Left colon (tissue), 2 donors: ENCODE measurements at regions not wholly inside any gene's neighbourhood (a gene's known extent, or its start where the extent isn't known, plus 50 kb on each side); places are given as distances from the start of the nearest gene placed in this dataset.
"Not testable (repeated sequence)": the region's sequence is repeated elsewhere in the genome, so short reads cannot be mapped to it uniquely, and the experiment has no call there.

Source experiments
- ATAC-seq: fragments of 200-7000 bp; cut with Tn5 transposase; one replicate; pipeline ENCODE4 v1.9.1; 2020; ENCODE audit warnings: mild to moderate bottlenecking, moderate library complexity
- DNase-seq, 2 donors: peaks; one replicate each; pipeline ENCODE4 v3.0.0-alpha.2; 2020
- intact Hi-C, 2 donors: fragments of 100-400 bp; cut with DNase I in 1 of 2; cut with micrococcal nuclease in 1 of 2; formaldehyde crosslinking; loops; one replicate each; pipeline versions ENCODE4 v1.11.2 to v1.14.0; 2022; cut with DNase I, micrococcal nuclease
- donor health status: DM: no; HTN: no; CAD: no.
- donor health status: DM: yes; HTN: yes; CAD: no.

DNA sequence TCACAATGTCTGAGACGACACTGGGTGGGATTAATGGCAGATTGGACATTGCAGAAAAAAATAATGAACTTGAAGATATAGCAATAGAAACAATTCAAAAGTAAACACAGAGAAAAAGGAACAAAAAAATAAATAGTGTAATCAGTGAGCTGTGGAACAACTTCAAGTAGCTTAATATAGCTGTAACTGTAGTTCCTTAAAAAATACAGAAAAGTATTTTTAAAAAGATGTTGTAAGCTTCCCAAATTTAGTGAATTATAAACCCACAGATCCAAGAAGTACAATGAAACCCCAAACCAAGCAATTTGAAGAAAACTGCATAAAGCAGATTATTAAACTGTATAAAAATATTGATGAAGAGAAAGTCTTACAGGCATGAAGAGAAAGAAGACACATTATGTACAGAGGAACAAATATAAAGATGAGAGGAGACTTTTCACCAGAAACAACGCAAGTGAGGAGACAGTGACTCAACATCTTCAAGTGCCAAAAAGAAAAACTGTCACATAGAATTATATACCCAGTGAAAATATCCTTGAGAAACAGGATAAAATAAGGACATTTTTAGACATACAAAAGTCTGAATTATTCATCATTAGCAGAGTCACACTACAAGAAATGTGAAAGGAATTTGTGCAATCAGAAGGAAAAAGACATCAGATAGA is 176.4 kb downstream of the NFKBIZ start:
- intact Hi-C loops = no loop called here
- DNase-seq (no peak), ATAC-seq (no peak)

DNA sequence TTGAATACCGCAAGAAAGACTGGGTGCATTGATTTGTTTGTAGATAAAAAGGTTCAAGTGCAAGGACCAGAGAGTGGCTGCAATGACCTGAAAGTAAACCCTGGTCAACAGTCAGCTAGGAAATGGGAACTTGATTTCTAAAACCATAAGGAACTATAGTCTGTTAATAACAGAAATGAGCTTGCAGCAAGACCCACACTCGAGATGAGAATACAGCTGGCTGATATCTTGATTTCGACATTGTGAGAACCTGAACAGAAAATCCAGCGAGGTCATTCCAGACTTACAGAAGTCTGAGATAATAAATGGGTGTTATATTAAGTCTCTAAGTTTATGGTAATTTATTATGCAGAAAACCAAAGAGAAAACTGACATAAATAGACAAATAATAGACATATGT is 177.3 kb downstream of the NFKBIZ start:
- intact Hi-C loops = no loop called here
- ATAC-seq (no peak), DNase-seq (no peak)

DNA sequence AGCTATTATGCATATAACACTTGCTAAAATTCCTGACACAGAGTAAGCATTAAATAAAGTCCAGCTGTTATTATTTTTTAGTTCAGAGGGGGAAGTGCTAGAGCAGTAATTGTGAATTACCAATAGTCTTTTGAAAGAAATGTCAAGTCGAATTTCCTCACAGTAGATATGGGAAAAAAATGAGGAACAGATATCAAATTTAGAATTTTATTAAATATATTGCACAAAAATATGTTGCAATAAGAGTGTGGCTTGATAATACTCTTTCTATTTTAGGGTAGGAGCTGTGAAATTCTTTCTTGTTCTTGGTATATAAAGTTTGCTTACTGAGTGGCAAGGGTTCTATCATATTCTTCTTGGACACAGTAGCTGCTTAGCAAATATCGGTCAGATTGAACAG is 181.3 kb downstream of the NFKBIZ start:
- ATAC-seq (no peak), DNase-seq (no peak)
- intact Hi-C loops = no loop called here

GRCh38 chr3:102031834-102032233 is 182.5 kb downstream of the NFKBIZ start:
- DNase-seq (no peak), ATAC-seq (no peak)
- intact Hi-C loops = no loop called here

- ATAC-seq (no peak), DNase-seq (no peak)
- intact Hi-C loops = no loop called here
These were observed 183.4 kb downstream of the NFKBIZ start for GRCh38 chr3:102032491-102033383.

GRCh38 chr3:102034639-102035451 is 185.5 kb downstream of the NFKBIZ start:
- no peak for DNase-seq
- ATAC-seq = peak; percentile 38
- intact Hi-C loops = no loop called here

DNA sequence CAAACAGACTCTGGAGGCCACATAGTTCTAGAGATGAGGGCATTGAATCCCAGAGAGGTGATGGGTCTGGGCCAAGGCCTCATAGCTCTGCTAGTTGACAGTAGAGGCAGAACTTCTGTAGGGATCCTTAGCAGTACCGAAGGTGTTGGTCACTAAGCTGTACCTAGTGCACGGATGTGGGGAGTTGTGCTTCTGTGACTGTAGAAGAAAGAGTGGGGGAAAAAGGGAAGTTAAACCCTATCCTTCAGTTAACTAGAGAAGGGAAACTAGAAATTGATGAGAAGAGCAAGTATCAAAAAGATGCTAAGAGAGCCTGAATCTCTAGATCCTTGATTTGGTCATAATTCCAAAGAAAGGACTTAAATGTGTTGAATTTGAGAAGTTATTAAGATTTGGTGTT is 186.7 kb downstream of the NFKBIZ start:
- DNase-seq (no peak), ATAC-seq (no peak)
- intact Hi-C loops = no loop called here

DNA sequence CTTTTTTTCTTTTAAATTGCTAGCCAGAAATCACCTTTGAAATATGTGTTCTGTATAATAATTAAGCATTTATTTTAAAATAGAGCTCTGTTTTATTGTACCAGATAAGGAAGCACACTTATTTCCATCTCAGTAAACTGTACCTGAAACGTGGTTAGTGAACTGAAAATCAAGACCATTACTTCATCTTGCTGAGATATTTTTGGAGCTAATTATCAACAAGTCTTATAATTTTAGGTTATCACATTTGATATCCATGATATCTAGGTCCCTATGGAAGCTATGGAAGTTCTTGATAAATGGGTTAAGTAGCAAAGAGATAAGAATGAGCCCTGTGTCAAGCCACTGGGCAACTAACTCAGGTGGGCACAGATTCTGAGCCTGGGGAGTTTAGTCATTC is 187.2 kb downstream of the NFKBIZ start:
- DNase-seq (no peak), ATAC-seq (no peak)
- intact Hi-C loops = no loop called here

DNA sequence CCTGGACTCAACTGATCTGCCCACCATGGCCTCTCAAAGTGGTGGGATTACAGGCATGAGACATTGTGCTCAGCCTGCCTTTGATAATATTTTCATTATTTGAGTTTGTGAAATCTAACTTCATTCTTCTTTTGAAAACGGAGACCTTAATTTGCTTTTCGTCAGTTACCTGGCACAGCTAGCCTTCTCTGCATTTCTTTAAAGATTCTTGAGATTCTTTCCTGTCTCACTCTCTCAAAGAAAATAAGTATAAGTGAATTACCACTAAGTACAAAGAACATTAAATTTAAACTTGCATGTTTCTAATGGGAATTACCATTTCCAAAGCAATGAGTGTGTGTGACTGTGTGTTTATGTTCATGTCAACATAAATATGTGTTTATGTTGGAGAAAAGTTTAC is 187.9 kb downstream of the NFKBIZ start:
- intact Hi-C loops = no loop called here
- DNase-seq = no peak
- ATAC-seq = no peak

- no peak for DNase-seq
- no peak for ATAC-seq
- intact Hi-C loops = no loop called here
These were observed 188.5 kb downstream of the NFKBIZ start for GRCh38 chr3:102037791-102038190.

GRCh38 chr3:102038477-102039142 is 189.3 kb downstream of the NFKBIZ start:
- intact Hi-C loops = no loop called here
- DNase-seq (no peak), ATAC-seq (no peak)

GRCh38 chr3:102040144-102040543 is 190.8 kb downstream of the NFKBIZ start:
- intact Hi-C loops, DNase-seq, ATAC-seq: not testable (repeated sequence)

DNA sequence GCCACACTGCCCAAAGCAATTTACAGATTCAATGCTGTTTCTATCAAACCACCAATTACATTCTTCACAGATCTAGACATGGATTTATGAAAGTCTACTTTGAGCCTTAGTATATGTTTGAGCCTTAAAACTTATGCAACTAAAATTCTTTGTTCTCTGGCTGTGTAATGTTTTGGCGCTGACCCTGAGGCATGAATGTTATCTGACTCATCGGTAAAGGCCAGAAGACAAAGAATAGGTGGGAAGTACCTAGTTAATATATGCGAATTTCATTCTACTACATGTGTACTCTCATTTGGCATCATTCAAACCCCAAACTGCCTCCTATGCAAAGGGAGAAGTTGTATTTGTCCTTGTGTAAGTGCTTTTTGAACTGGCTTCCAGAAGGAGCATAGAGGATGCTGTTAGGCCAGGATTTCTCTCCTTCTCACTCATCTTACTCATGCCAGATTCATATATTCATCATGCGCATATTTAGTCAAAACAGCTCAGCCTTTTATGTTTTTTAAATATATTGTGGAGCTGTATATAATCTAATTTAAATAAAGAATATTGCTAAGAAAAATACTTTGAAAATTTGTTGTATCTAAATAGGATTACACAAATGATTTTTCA is 204.2 kb downstream of the NFKBIZ start:
- intact Hi-C loops = no loop called here
- DNase-seq = no peak
- ATAC-seq = no peak

DNA sequence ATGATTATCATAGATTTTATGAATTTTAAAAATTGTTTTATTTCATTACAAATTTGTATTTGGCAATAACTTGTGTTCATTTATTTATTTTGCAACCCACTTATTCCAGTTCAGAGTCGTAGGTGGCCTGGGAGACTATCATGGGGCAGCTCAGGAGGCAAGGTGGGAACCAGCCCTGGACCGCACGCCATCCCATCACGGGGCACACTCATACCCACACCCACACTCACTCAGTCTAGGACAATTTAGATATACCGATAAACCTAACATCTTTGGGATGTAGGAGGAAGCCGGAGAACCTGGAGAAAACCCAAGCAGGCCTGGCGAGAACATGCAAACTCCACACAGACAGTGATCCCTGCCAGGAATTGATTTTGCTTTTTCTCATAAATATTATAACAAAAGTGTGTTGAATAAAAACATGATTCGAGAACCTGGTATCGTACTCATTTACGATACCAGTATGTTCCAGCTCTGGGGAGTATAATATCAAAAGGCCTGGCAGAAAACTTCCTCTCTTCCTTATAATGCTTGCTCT is 205.3 kb downstream of the NFKBIZ start:
- intact Hi-C loops = no loop called here
- no peak for ATAC-seq
- no peak for DNase-seq

DNA sequence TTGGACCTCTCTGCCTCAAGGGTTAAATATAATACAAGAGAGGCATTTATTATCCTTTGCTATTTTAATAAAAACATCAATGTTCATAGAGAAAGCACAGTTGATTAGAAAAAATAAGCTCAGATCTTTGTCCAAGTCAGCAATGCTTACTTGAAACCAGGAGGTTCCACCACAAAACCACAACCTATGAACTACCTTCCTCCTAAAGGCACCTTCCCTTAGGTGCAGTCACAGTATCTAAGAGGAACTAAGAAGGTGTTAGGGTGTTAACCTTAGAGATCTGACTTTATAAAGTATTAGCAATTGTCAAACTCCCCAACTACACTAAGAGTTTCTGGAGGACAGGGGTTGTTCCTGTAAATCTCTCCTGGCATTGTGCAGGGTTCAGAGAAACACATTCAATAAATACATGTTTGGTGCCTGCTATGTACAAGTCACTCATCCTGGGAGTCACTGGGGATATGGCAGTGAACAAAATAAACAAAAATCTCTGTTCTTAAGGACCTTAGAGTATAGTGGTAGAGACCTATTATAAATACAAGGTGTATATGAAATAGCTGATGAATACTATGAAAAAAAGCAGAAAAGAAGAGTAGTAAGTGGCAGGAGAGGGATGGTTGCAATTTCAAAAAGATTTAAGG is 208.6 kb downstream of the NFKBIZ start:
- no peak for DNase-seq
- ATAC-seq = peak; percentile 26
- intact Hi-C loops = no loop called here

DNA sequence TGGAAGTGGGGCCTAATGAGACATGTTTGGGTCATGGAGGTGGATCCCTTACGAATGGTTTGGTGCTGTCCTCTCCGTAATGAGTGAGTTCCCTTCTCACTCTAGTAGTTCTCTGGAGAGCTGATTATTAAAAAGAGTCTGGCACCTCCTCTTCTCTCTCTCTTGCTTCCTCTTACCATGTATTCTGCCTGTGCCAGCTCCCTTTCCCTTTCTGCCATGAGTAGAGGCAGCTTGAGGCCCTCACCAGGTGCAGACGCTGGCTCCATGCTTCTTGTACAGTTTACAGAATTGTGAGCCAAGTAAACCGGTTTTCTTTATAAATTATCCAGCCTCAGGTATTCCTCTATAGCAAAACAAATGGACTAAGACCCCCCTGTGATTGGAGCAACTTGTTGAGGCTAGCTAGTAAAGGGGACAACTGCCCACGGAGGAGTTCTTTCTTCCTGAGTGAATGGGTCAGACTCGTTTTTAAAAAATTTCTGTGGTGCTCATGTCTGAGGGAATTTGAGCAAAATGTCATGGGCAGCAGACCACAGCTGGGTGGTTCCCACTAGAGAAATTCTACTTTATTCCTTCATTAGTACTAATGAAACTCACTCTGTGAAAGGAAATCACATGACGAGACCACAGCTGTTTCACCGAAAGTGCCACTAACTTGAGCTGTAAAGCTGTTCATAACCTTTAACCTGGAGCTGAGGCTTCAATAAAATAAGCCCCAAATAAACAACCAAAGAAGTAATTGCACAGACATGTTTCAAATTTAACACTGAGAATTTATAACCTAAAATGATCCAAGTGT is 210.0 kb downstream of the NFKBIZ start:
- intact Hi-C loops = no loop called here
- no peak for ATAC-seq

DNA sequence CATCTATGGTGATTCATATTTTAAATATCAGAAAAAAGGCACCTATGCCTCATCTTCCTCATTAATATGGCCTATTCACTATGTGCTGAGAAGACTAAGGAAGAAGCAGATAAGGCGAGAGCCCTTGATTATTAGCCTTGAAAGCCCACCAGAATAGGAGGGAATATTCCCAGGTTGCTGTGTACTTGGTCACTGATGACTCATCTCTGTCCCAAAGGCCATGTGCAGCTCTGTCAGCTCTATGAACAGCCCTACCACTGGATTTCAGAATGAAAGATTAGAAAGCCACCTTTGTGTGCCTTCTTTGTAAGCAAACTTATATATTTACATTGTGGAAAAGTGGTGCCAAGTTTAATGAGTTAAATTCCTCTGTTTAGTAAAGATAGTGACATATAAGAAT is 211.5 kb downstream of the NFKBIZ start:
- intact Hi-C loops = no loop called here
- ATAC-seq (peak; percentile 83), DNase-seq (no peak)

More for the DNA sequence above, 210.0 kb downstream of the NFKBIZ start:
- DNase-seq = no peak
